Brain pericyte (primary cell): ENCODE measurements at regions not wholly inside any gene's neighbourhood (a gene's known extent, or its start where the extent isn't known, plus 50 kb on each side); places are given as distances from the start of the nearest gene placed in this dataset.

Source experiments
- DNase-seq: peaks from one replicate; pipeline ENCODE4 v3.0.0-alpha.2; 2012; ENCODE audit warnings: low read depth, low spot score

GRCh38 chr12:91404441-91404840, 221.8 kb upstream of the DCN start:
- DNase-seq = no peak

GRCh38 chr12:91401190-91401589, 218.6 kb upstream of the DCN start:
- DNase-seq = no peak

GRCh38 chr12:91400271-91400670, 217.7 kb upstream of the DCN start:
- DNase-seq = no peak

GRCh38 chr12:91397866-91398532, 215.4 kb upstream of the DCN start:
- no peak for DNase-seq

GRCh38 chr12:91396293-91396692, 213.7 kb upstream of the DCN start:
- no peak for DNase-seq

- DNase-seq = no peak
Measured at GRCh38 chr12:91395628-91396135, 213.1 kb upstream of the DCN start.

GRCh38 chr12:91394903-91395302, 212.3 kb upstream of the DCN start:
- no peak for DNase-seq

- no peak for DNase-seq
Measured at GRCh38 chr12:91388573-91388972, 206.0 kb upstream of the DCN start.

GRCh38 chr12:91387461-91388134, 205.0 kb upstream of the DCN start:
- no peak for DNase-seq

GRCh38 chr12:91384806-91385205, 202.2 kb upstream of the DCN start:
- no peak for DNase-seq

GRCh38 chr12:91384366-91384765, 201.7 kb upstream of the DCN start:
- DNase-seq = no peak

- DNase-seq = no peak
Measured at GRCh38 chr12:91383099-91383498, 200.5 kb upstream of the DCN start.

GRCh38 chr12:91382081-91382543, 199.5 kb upstream of the DCN start:
- peak; percentile 26 for DNase-seq

GRCh38 chr12:91381309-91381804, 198.7 kb upstream of the DCN start:
- peak; percentile 71 for DNase-seq

- no peak for DNase-seq
Measured at GRCh38 chr12:91380631-91381030, 198.0 kb upstream of the DCN start.

- DNase-seq = no peak
Measured at GRCh38 chr12:91379051-91379775, 196.6 kb upstream of the DCN start.

GRCh38 chr12:91377436-91377835, 194.8 kb upstream of the DCN start:
- DNase-seq = no peak

- DNase-seq = no peak
Measured at GRCh38 chr12:91373086-91373485, 190.5 kb upstream of the DCN start.

GRCh38 chr12:91370086-91370868, 187.7 kb upstream of the DCN start:
- DNase-seq = no peak

- no peak for DNase-seq
Measured at GRCh38 chr12:91368613-91369012, 186.0 kb upstream of the DCN start.

GRCh38 chr12:91367234-91367849, 184.7 kb upstream of the DCN start:
- DNase-seq = no peak
